HCT116 (cell line): ENCODE measurements at regions not wholly inside any gene's neighbourhood (a gene's known extent, or its start where the extent isn't known, plus 50 kb on each side); places are given as distances from the start of the nearest gene placed in this dataset.

Source experiments
- ATAC-seq: fragments of 200-7000 bp; cut with Tn5 transposase; 2 replicates; pipeline ENCODE4 v1.9.1; 2020; ENCODE audit warnings: mild to moderate bottlenecking, moderate library complexity
- BruUV-seq: library from RNA; stranded (reverse); fragments of 400-500 nt; replicated peaks from 2 replicates; lab custom pipeline; 2021; lab: Mats Ljungman, UMichigan
- CTCF ChIA-PET: fragments of 300-600 bp; sonication (Branson Sonifier 250); formaldehyde crosslinking; loops from one replicate; lab custom pipeline; 2021; ENCODE audit warnings: antibody characterized with exemption; lab: Charles Lee
- POLR2A ChIA-PET: fragments of 300-600, 350-600 bp; sonication (Branson Sonifier 250); formaldehyde crosslinking; loops from one replicate; lab custom pipeline; 2021; ENCODE audit warnings: antibody characterized with exemption; lab: Charles Lee
- RAD21 ChIA-PET, 2 experiments: fragments of 300-600 bp; sonication (Branson Sonifier 250); formaldehyde crosslinking; loops; one replicate each; lab custom pipeline; 2023; ENCODE audit warnings: low total read pairs in 2 of 2; ENCODE audit not compliant: uncharacterized antibody in 2 of 2, unreplicated experiment in 2 of 2, low non-redundant PET in 1 of 2; lab: Charles Lee
- DNase-seq: peaks from one replicate; pipeline ENCODE4 v3.0.0-alpha.2; 2010; ENCODE audit warnings: low read depth, low spot score
- H2AFZ ChIP-seq: fragments of 200-600 bp; shearing (Covaris generic), sonication (generic); 2 replicates; pipeline ENCODE4 v1.6.1; 2017; ENCODE audit warnings: low read depth, mixed run types, mixed read lengths, antibody characterized with exemption, low read length; ENCODE audit not compliant: poor library complexity, severe bottlenecking
- H3K27ac ChIP-seq: 2 replicates; pipeline ENCODE4 v1.5.1; 2012; ENCODE audit warnings: low read depth, low read length
- H3K27me3 ChIP-seq: fragments of 200-600 bp; sonication (generic); 2 replicates; pipeline ENCODE4 v1.6.1; 2016; ENCODE audit warnings: mixed run types, low read length, mixed read lengths; ENCODE audit not compliant: insufficient read depth
- H3K36me3 ChIP-seq, 2 experiments: fragments of 200-500 bp in 1 of 2; fragments of 200-600 bp in 1 of 2; sonication (Bioruptor generic) in 1 of 2; sonication (generic) in 1 of 2; 2 replicates each; pipeline versions ENCODE4 v1.5.1 to v1.6.1; 2014 to 2016; ENCODE audit warnings: low read length in 2 of 2, inconsistent platforms in 1 of 2, mixed read lengths in 1 of 2, mixed run types in 1 of 2; ENCODE audit not compliant: insufficient read depth in 2 of 2, control insufficient read depth in 1 of 2
- H3K4me1 ChIP-seq, 2 experiments: fragments of 200-600 bp in 1 of 2; sonication (generic) in 1 of 2; 2 replicates each; pipeline versions ENCODE4 v1.5.1 to v1.6.1; 2012 to 2017; ENCODE audit warnings: low read length in 2 of 2, inconsistent platforms in 1 of 2, mild to moderate bottlenecking in 1 of 2, mixed read lengths in 1 of 2, mixed run types in 1 of 2, moderate library complexity in 1 of 2; ENCODE audit not compliant: insufficient read depth in 2 of 2, control insufficient read depth in 1 of 2
- H3K4me2 ChIP-seq: fragments of 200-600 bp; sonication (generic); 2 replicates; pipeline ENCODE4 v1.6.1; 2017; ENCODE audit warnings: mixed run types, low read length, mixed read lengths
- H3K4me3 ChIP-seq, 2 experiments: fragments of 200-600 bp in 1 of 2; sonication (generic) in 1 of 2; replicated peaks in 1 of 2; 2 replicates each; pipeline ENCODE4 v1.5.1; 2011 to 2016; ENCODE audit warnings: low read length in 2 of 2, control low read depth in 1 of 2, low read depth in 1 of 2, mild to moderate bottlenecking in 1 of 2, mixed read lengths in 1 of 2, mixed run types in 1 of 2
- H3K79me2 ChIP-seq: fragments of 200-600 bp; sonication (generic); 2 replicates; pipeline ENCODE4 v1.6.1; 2017; ENCODE audit warnings: mild to moderate bottlenecking, mixed run types, low read length, moderate library complexity, mixed read lengths; ENCODE audit not compliant: insufficient read depth
- H3K9ac ChIP-seq: fragments of 200-600 bp; sonication (generic); 2 replicates; pipeline ENCODE4 v1.6.1; 2016; ENCODE audit warnings: low read length, mixed read lengths
- H3K9me2 ChIP-seq: fragments of 200-600 bp; sonication (generic), shearing (Covaris generic); 2 replicates; pipeline ENCODE4 v1.6.1; 2017; ENCODE audit warnings: mixed run types, mild to moderate bottlenecking, moderate library complexity; ENCODE audit not compliant: insufficient read depth
- H3K9me3 ChIP-seq, 2 experiments: fragments of 200-500 bp in 1 of 2; fragments of 200-600 bp in 1 of 2; sonication (Bioruptor generic) in 1 of 2; sonication (generic) in 1 of 2; 2 replicates each; pipeline ENCODE4 v1.6.1; 2014 to 2017; ENCODE audit warnings: low read length in 2 of 2, mixed read lengths in 2 of 2, inconsistent platforms in 1 of 2, low read depth in 1 of 2, mild to moderate bottlenecking in 1 of 2, mixed run types in 1 of 2, moderate library complexity in 1 of 2; ENCODE audit not compliant: control insufficient read depth in 1 of 2, insufficient read depth in 1 of 2
- H4K20me1 ChIP-seq: fragments of 200-600 bp; sonication (generic), shearing (Covaris generic); 2 replicates; pipeline ENCODE4 v1.6.1; 2017; ENCODE audit warnings: mixed run types, mild to moderate bottlenecking, moderate library complexity; ENCODE audit not compliant: insufficient read depth
- REST ChIP-seq: IDR thresholded peaks from 2 replicates; pipeline ENCODE4 v1.6.1; 2012; ENCODE audit warnings: low read depth
- SIN3A ChIP-seq: IDR thresholded peaks from 2 replicates; pipeline ENCODE4 v1.6.1; 2012; ENCODE audit warnings: low read depth
- intact Hi-C: fragments of 100-400 bp; cut with micrococcal nuclease; formaldehyde crosslinking; loops from 2 replicates; pipeline ENCODE4 v1.10.0; 2022

DNA sequence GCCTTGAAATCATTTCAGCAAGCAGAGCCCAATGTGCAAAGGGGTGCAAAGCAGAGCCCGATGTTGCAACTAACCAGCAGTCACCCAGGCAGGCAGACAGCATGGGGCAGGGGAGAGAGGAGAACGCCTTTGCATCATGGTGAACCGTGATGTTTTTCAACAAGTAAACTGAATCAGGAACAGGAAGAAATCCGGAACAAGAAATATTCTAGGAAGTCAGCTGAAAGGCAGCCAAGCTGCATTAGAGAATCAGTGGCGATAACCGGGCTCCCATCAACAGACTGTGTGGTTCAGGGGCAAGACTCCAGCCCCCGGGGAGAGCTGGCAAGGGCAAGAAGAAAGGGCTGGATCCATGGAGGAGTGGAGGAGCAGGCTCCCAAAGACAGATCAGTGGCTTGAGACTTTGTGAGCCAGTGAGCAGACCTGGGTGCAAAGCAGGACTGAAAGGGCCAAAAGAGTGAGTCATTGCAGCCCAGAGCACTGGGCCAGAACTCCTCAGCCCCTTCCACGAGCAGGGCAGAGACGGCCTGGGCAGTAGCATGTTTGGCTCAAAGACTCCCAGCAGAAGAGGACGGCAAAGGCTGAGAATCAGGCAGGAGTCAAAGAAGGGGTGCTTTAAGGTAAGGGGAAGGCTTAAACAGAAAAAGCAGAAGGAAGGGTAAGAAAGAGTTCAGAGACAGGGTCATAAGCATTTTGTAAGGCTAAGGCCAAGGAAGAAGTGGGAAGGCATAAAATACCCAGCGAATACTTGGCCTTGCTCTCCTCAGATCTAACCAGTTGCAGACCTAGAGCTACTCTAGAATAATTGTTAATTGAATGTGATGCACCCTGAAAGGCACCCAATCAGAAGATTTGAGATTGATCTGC is 155.0 kb downstream of the SETD4 start:
- H2AFZ ChIP-seq, result no peak overlapping the region
- no TSS peak for BruUV-seq

More for the DNA sequence above, 155.0 kb downstream of the SETD4 start:
- ATAC-seq (no peak), DNase-seq (no peak)
- ChIA-PET CTCF (no interaction called here), POLR2A (no interaction called here), RAD21 (no interaction called here)
- Histone ChIP-seq H3K27me3 (no peaks in the 10 kb centered on the region), H4K20me1 (no peaks in the 10 kb centered on the region), H3K36me3 (no peaks in the 10 kb centered on the region), H3K4me2 (no peak overlapping the region), H3K79me2 (no peaks in the 10 kb centered on the region), H3K9me3 (no peaks in the 10 kb centered on the region), H3K27ac (no peak overlapping the region), H3K4me1 (no peaks in the 10 kb centered on the region), H3K4me3 (no peak overlapping the region), H3K9ac (no peak overlapping the region), H3K9me2 (no peaks in the 10 kb centered on the region)
- intact Hi-C loops, result no loop called here
- TF ChIP-seq REST (no peak), SIN3A (no peak)
